ENCODE measurements at regions not wholly inside any gene's neighbourhood (a gene's known extent, or its start where the extent isn't known, plus 50 kb on each side); places are given as distances from the start of the nearest gene placed in this dataset.

GRCh38 chr20:56810141-56810540 is 181.0 kb downstream of the TFAP2C start:
- WGBS, 3 donors, result 51 to 71% (median 70%) methylated on average over 6 of the region's 6 CpGs
- H3K27ac ChIP-seq (ENCODE audit: low read depth, low read length), result no peak overlapping the region

GRCh38 chr20:56815796-56816195 is 186.7 kb downstream of the TFAP2C start:
- 43 to 69% (median 62%) methylated on average over 6 of the region's 6 CpGs for WGBS, 3 donors
- no peak overlapping the region for H3K27ac ChIP-seq (ENCODE audit: low read depth, low read length)

GRCh38 chr20:56816349-56816748 is 187.2 kb downstream of the TFAP2C start:
- no peak overlapping the region for H3K27ac ChIP-seq (ENCODE audit: low read depth, low read length)
- 44 to 68% (median 46%) methylated on average over 7 of the region's 7 CpGs for WGBS, 3 donors

- H3K27ac ChIP-seq (ENCODE audit: low read depth, low read length), result no peak overlapping the region
- 70 to 92% (median 83%) methylated on average over 6 of the region's 6 CpGs for WGBS, 3 donors
Observed at GRCh38 chr20:56817780-56818675, 188.9 kb downstream of the TFAP2C start.

- WGBS, 3 donors, result 68 to 79% (median 78%) methylated on average over 3 of the region's 3 CpGs
Observed at GRCh38 chr20:56820984-56821383, 191.9 kb downstream of the TFAP2C start.

GRCh38 chr20:56826306-56826704 is 197.2 kb downstream of the TFAP2C start:
- WGBS, 3 donors, result 54 to 67% (median 58%) methylated on average over 4 of the region's 4 CpGs
- H3K27ac ChIP-seq (ENCODE audit: low read depth, low read length), result no peak overlapping the region

More at GRCh38 chr20:56820984-56821383, 191.9 kb downstream of the TFAP2C start:
- no peak overlapping the region for H3K27ac ChIP-seq (ENCODE audit: low read depth, low read length)

- WGBS, 3 donors, result 33 to 44% (median 37%) methylated on average over 22 of the region's 22 CpGs
- no peak overlapping the region for H3K27ac ChIP-seq (ENCODE audit: low read depth, low read length)
Observed at GRCh38 chr20:56826705-56827665, 197.9 kb downstream of the TFAP2C start.

GRCh38 chr20:56827763-56828162 is 198.7 kb downstream of the TFAP2C start:
- 52 to 54% (median 53%) methylated on average over 14 of the region's 14 CpGs for WGBS, 3 donors
- H3K27ac ChIP-seq (ENCODE audit: low read depth, low read length), result no peak overlapping the region

GRCh38 chr20:56828402-56828801 is 199.3 kb downstream of the TFAP2C start:
- WGBS, 3 donors, result 91 to 93% (median 91%) methylated on average over 9 of the region's 9 CpGs
- H3K27ac ChIP-seq (ENCODE audit: low read depth, low read length), result no peak overlapping the region

- WGBS, 3 donors, result 7 to 35% (median 22%) methylated on average over 17 of the region's 17 CpGs
- no peak overlapping the region for H3K27ac ChIP-seq (ENCODE audit: low read depth, low read length)
Observed at GRCh38 chr20:56829788-56830385, 200.8 kb downstream of the TFAP2C start.

- H3K27ac ChIP-seq (ENCODE audit: low read depth, low read length), result no peak overlapping the region
Observed at GRCh38 chr20:56831795-56832194, 202.7 kb downstream of the TFAP2C start.

GRCh38 chr20:56833427-56833826 is 204.3 kb downstream of the TFAP2C start:
- H3K27ac ChIP-seq (ENCODE audit: low read depth, low read length), result no peak overlapping the region
- 49 to 61% (median 61%) methylated on average over 5 of the region's 5 CpGs for WGBS, 3 donors

More at GRCh38 chr20:56831795-56832194, 202.7 kb downstream of the TFAP2C start:
- 46 to 60% (median 51%) methylated on average over 4 of the region's 4 CpGs for WGBS, 3 donors

- WGBS, 3 donors, result 46 to 67% (median 62%) methylated on average over 4 of the region's 4 CpGs
- no peak overlapping the region for H3K27ac ChIP-seq (ENCODE audit: low read depth, low read length)
Observed at GRCh38 chr20:56835829-56836550, 206.9 kb downstream of the TFAP2C start.

- WGBS, 3 donors, result 38 to 95% (median 94%) methylated on average over 1 to 2 of the region's 2 CpGs
- H3K27ac ChIP-seq (ENCODE audit: low read depth, low read length), result no peak overlapping the region
Observed at GRCh38 chr20:56839222-56839621, 210.1 kb downstream of the TFAP2C start.

GRCh38 chr20:56839786-56840185 is 210.7 kb downstream of the TFAP2C start:
- WGBS, 3 donors, result 70 to 80% (median 73%) methylated on average over 5 of the region's 5 CpGs
- no peak overlapping the region for H3K27ac ChIP-seq (ENCODE audit: low read depth, low read length)

- no peak overlapping the region for H3K27ac ChIP-seq (ENCODE audit: low read depth, low read length)
- WGBS, 3 donors, result 56 to 62% (median 61%) methylated on average over 3 of the region's 3 CpGs
Observed at GRCh38 chr20:56840716-56841261, 211.7 kb downstream of the TFAP2C start.

GRCh38 chr20:56841346-56841908 is 212.3 kb downstream of the TFAP2C start:
- no peak overlapping the region for H3K27ac ChIP-seq (ENCODE audit: low read depth, low read length)
- 41 to 49% (median 43%) methylated on average over 6 of the region's 6 CpGs for WGBS, 3 donors

All from adipose tissue (tissue), 3 donors.